T-helper 1 cell (primary cell): ENCODE measurements at regions not wholly inside any gene's neighbourhood (a gene's known extent, or its start where the extent isn't known, plus 50 kb on each side); places are given as distances from the start of the nearest gene placed in this dataset.

Experiments
- DNase-seq, 5 donors: peaks; one replicate each; pipeline ENCODE4 v3.0.0-alpha.2; 2012 to 2020

DNA sequence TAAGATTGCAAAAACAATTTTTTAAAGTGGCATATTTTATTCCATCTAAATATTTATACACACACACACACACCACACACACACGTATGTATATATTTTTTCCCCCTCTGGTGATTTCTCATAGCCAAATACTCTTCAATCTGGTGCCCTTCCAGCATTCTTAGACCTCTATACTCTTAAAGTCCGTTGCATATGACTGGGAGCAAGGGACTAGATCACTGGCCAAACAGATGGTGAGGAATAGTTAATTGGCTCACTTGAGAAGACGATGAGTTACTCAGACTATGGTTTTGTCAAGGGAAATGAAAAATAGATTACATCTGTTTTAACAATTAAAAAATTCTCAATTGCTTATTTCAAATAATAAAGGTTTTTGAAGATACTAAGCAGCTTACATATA lies 512.5 kb upstream of the LRRTM4 start:
- DNase-seq: no peak

DNA sequence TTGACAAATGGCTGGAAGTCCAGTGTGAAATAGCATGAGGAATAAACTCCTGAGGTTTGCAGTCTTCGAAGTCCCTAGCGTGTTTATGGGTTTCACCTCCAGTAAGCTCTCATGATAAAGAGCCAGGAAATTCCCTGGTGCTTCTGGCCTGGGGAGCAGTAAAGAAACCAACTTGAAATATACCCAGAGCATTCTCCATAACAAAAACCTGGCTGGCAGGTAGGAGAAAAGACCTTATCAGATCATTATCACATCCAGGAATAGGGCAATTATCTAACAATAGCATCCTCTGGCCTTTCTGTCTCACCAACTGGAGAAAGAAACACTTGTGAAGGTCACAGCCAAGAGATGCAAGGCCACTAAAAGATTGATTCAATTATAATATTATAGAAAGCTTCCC lies 513.6 kb upstream of the LRRTM4 start:
- no peak for DNase-seq

DNA sequence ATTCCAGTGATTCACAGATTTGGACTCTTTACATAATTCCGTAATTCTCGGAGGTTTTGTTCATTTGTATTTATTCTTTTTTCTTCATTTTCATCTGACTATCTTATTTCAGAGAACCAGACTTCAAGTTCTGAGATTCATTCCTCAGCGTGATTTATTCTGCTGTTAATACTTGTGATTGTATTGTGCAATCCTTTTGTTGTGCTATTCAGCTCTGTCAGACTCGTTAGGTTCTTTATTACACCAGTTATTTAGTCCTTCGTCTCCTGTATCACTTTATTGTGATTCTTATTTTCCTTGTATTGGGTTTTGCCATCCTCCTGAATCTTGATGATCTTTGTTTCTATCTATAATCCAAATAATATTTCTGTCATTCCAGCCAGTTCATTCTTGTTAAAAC lies 529.3 kb upstream of the LRRTM4 start:
- no peak for DNase-seq

DNA sequence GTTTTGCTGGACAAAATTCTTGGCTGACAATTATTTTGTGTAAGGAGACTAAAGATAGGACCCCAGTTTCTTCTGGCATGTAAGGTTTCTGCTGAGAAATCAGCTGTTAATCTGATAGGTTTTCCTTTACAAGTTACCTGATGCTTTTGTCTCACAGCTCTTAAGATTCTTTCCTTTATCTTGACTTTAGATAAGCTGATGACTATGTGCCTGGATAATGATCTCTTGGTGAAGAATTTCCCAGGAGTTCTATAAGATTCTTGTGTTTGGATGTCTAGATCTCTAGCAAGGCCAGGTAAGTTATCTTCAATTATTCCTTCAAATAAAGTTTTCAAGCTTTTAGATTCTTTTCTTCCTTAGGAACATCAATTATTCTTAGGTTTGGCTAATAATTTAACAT lies 534.8 kb upstream of the LRRTM4 start:
- DNase-seq: no peak

- no peak for DNase-seq
These were observed 539.1 kb upstream of the LRRTM4 start for GRCh38 chr2:78061301-78061700.

DNA sequence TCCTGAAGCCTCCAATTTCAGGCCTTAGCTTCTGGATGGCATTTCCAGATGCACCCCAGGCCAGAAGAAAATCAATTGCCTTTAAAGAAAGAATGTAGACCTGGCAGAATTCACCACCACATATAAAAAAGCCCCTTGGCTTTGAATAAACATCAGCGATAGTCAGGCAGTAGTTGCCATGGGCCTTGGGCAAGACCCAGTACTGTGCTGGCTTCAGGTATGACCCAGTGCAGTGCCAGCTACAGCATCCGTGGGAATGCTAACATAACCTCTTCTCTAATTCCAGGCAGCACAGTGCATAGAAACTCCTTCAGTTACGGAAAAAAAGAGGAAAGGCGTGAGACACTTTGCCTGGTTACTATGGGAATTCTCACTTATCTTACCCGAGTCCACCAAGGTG lies 539.6 kb upstream of the LRRTM4 start:
- no peak for DNase-seq

DNA sequence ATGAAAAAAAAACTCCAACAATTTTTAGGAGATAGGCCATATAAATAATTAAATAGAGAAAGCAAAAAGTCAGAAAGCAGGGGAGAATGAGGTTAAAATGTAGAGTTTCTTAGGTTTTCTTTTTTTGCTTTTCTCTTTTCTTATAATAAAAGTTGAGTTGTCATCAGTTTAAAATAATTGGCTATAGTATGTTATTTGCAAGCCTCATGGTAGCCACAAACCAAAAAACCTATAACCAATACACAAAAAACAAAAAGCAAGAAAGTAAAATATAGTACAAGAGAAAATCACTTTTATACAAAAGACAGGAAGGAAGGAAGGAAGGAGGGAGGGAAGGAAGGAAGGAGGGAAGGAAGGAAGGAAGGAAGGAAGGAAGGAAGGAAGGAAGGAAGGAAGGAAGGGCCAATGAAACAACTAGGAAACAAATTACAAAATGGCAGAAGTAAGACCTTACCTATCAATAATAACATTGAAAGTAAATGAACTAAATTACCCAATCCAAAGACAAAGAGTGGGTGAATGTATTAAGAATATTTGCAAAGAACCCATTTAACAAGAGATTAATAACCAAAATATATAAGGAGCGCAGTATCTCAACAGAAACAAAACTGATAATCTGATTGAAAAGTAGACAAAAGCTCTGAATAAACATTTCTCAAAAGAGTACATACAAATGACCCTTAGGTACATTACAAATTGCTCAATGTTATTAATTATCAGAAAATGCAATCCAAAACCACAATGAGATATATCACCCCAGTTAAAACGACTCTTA lies 541.3 kb upstream of the LRRTM4 start:
- no peak for DNase-seq

GRCh38 chr2:78065366-78065765 lies 543.2 kb upstream of the LRRTM4 start:
- no peak for DNase-seq

DNA sequence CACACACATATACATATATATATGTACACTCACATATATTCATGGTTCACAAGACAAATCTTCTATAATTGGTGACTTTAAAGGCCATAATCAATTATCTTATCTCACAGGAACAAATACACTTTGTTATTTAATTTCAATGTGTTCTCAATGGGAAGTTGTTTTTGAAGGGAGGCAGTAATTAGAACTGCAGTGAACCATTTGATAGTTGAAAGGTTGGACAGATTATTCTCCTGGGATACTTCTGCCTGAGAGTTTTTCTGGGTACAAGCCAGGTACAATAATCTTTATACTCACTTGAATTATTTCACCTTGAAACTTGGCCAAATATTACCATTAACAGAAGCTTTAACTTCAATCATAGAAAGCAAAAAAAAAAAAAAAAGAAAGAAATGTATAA lies 546.6 kb upstream of the LRRTM4 start:
- no peak for DNase-seq

DNA sequence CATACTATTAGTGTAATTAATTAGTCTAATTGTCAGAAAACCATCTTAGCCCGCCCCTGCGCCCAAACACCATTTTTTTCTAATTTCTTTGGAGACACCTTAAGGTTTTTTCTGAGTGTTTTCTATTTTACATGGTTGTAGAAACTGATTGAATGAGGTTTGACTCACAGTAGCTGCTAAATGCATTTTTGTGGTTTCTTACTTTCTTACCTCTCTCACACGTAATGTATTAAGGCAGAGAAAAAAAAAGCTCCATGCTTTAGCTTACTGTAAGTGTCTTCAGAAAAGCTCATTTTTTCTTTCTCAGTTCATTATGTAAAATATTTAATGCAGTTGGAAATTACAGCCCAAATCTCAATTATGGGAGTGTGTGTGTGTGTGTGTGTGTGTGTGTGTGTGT lies 548.5 kb upstream of the LRRTM4 start:
- DNase-seq: no peak

- no peak for DNase-seq
These were observed 555.5 kb upstream of the LRRTM4 start for GRCh38 chr2:78077633-78078032.

GRCh38 chr2:78082555-78082954 lies 560.4 kb upstream of the LRRTM4 start:
- no peak for DNase-seq

DNA sequence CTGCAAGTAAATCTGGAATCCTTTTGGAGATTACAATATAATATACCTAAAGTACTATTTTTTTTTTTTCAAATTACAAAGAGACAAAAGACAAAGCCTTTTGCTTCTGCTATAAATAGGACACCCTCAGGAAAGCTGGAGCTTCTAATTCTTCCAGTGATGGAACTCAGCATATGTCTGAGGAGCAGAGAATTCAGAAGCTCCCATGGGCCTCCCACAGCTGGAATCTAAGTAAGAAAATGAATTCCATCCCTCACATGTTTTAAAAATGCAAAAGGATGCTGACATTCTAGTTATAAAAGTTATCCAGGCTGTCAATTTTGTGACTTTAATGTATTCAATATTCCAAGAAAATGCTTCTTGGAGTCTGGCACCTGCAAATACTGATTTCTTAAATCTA lies 571.3 kb upstream of the LRRTM4 start:
- no peak for DNase-seq

DNA sequence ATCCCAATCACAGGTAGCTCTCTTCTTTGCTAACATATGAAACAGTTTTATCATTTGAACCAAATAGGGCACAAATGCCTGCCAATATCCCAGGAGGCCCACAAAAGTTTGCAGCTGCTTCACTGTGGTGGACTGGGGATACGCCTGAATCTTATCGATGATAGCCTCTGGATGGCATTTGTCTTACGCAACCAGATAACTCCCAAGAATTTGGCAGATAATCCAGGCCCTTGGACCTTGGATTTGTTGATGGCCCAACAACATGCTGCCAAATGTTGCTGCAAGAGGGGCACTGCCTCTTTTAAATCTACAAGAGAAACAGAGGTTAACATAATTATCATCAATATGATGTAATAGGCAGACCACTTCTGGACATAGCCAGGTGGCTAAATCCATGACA lies 587.1 kb upstream of the LRRTM4 start:
- DNase-seq: no peak

GRCh38 chr2:78115291-78115690 lies 593.1 kb upstream of the LRRTM4 start:
- DNase-seq: no peak

DNA sequence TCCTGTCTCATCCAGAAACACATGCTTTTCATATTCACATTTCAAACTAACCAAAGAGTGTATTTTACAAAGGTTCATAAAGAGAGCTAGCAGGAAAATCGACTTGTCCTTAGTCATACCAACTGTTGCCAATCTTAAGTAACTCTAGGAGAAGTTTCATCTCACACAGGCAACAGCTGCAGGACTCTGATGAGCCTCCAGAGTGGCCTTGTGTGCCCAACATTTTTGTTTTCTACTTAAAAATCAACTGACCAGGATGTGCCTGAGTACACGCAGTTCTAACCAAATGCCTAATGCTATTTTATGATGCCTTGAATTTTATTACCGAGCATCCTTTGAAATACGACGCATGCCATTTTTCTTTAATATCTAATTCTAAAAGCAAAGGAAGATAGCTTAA lies 595.9 kb upstream of the LRRTM4 start:
- DNase-seq: no peak

DNA sequence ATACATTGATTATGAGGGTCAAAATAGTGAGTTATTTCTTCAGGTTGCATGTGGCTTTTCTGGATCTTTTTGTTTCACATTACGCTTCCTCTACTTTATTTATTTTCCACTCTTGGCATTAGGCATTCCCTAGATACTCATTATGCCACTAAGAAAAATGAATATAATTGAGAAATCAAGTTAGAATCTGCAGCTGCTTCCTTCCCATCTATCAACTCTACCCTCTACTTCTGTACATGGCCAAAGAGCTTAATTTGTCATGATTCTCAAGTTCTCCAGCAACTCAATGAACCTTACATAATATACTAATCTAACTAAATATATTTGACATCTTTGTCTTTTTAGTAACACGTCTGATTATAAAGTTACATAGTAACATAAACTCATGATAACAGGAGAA lies 598.1 kb upstream of the LRRTM4 start:
- no peak for DNase-seq

- DNase-seq: no peak
These were observed 602.9 kb upstream of the LRRTM4 start for GRCh38 chr2:78125042-78125441.

- DNase-seq: no peak
These were observed 605.2 kb upstream of the LRRTM4 start for GRCh38 chr2:78127424-78127823.

DNA sequence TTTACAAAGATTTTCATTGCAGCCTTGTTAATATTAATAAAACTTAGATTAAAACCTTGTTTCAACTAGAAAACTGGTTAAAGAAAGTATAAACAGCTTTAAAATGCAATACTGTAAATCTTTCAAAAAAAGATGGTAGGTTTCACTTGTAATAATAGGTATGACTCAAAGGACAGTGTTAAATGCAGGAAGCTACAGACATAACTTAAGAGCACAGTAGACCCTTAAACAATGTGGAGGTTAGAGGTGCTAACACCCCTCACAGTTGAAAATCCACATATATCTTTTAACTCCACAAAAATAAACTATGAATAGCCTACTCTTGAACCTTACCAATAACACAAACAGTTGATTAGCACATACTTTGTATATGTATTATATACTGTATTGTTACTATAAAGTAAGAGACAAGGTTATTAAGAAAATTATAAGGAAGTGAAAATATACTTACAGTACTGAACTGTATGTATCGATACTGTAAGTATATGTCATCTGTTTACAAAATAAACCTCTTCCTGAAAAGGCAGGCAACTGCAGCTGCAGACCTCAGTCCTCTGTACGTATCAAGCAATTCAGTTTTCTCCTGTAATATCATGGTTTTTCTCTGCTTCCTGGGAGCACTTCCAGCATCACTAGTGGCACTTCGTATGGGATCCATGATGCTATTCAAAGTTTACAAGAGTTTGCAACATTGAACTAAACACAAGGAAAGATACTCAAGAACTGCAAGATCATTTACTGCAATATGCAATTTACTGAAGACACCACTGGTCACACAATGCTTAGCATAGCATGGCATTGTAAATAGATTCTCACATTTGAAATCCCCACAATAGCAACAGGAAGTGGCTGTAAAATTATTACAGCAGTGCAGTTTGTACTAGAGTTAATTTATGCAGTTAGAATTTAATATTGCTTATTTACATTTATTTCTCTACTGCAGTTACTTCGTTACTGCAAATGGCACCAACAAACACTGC lies 610.5 kb upstream of the LRRTM4 start:
- DNase-seq: no peak

DNA sequence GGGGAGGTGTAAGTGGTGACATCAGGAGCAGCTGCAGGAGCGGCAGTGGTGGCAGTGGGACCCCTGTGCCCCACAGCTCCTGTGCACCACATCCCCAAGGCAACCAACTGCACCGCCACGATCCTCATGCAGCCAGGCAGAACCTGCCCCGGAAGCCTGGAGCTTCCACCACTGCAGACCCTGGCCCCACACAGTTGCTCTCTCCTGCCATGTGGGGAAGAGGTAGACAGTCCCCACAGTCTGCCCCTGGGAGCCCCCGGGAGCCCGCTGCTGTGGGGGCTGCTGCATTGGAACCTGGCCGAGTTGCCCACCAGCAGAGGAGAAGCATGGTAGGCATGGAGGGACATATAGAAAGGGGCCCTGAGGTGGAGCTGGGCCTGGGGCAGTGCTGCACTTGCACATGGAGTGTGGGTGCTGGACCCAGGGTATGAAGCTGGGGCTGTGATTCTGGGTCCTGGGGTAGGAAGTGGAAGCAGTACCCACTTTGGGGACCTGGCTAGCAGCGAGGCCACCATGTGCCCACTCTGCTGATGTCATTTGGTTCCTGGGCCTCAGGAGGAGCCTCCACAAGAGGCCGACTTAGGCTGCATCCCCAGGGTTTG lies 623.3 kb upstream of the LRRTM4 start:
- DNase-seq: no peak

GRCh38 chr2:78145997-78146722 lies 624.0 kb upstream of the LRRTM4 start:
- no peak for DNase-seq

DNA sequence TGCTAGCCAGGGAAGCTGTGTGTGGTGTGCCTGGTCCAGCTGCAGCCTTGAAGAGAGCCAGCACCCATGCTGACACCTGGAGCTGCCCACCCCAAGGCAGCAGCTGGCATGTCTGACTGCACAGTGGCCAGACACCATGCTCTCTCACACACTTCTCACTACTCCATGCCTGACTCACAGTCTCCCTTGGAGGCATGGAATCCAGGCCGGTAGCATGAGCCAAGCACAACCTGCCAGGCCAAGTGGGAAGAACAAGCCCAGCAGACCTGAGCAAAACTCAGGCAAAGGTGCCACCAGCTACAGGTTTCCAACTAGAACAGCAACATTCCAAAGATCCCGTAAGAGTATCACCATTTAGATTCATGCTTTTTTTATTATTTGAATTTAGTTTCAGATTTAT lies 625.3 kb upstream of the LRRTM4 start:
- DNase-seq: no peak
